NOMO-1 (cell line): ENCODE measurements at regions not wholly inside any gene's neighbourhood (a gene's known extent, or its start where the extent isn't known, plus 50 kb on each side); places are given as distances from the start of the nearest gene placed in this dataset.
"Not testable (repeated sequence)": the region's sequence is repeated elsewhere in the genome, so short reads cannot be mapped to it uniquely, and the experiment has no call there.

ENCODE experiments used
- DNase-seq, 2 experiments: peaks; one replicate each; lab custom pipeline; 2025; ENCODE audit not compliant: unreplicated experiment in 2 of 2; lab: John Stamatoyannopoulos, UW

DNA sequence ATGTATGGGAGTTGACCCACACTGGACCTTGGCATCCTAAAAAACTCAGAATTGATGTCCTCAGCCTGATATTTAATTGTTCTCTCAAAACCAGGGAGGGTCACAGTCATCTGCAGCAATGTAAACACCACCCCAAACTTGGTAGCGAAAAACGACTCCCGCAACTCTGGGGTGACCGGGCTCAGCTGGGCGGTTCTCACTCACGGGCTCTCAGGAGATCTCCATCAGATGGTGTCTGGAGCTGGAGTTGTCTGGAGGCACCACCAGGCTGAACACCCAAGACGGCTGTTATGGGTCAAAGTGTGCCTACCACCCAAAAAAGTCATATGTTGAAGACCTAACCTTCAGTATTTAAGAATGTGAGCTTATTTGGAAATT is 50.9 kb upstream of the NXT1 start:
- DNase-seq = no peak

- no peak for DNase-seq
Measured at GRCh38 chr20:23298926-23299672, 51.5 kb upstream of the NXT1 start.

- DNase-seq = no peak
Measured at GRCh38 chr20:23298155-23298554, 52.4 kb upstream of the NXT1 start.

- DNase-seq = no peak
Measured at GRCh38 chr20:23296841-23297701, 53.5 kb upstream of the NXT1 start.

DNA sequence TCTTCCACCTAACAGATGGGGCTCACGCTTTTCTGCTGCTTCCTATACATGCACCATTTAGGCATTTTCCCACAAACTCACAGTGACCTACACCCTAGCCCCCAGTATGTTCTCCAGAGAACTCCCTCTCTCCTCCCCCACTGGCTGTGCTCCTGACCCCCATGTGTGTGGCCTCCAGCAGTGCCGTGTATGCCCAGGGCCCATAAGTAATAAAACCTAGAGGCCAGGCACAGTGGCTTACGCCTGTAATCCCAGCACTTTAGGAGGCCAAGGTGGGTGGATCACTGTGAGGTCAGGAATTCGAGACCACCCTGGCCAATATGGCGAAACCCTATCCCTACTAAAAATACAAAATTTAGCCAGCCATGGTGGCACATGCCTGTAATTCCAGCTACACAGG is 54.7 kb upstream of the NXT1 start:
- no peak for DNase-seq

- DNase-seq = no peak
Measured at GRCh38 chr20:23294671-23295070, 55.9 kb upstream of the NXT1 start.

- DNase-seq = no peak
Measured at GRCh38 chr20:23294166-23294565, 56.4 kb upstream of the NXT1 start.

GRCh38 chr20:23293689-23294088 is 56.9 kb upstream of the NXT1 start:
- no peak for DNase-seq

DNA sequence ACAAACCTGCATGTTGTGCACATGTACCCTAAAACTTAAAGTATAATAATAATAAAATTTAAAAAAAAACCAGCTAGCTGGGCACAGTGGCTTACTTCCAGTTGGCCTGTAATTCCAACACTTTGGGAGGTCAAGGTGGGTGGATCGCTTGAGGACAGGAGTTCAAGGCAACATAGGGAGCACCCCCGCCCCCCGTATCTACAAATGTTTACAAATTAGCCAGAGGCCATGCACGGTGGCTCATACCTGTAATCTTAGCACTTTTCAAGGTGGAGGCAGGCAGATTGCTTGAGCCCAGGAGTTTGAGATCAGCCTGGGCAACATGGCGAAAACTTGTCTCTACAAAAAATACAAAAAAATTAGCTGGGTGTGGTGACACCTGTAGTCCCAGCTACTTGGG is 58.3 kb upstream of the NXT1 start:
- DNase-seq = not testable (repeated sequence)

DNA sequence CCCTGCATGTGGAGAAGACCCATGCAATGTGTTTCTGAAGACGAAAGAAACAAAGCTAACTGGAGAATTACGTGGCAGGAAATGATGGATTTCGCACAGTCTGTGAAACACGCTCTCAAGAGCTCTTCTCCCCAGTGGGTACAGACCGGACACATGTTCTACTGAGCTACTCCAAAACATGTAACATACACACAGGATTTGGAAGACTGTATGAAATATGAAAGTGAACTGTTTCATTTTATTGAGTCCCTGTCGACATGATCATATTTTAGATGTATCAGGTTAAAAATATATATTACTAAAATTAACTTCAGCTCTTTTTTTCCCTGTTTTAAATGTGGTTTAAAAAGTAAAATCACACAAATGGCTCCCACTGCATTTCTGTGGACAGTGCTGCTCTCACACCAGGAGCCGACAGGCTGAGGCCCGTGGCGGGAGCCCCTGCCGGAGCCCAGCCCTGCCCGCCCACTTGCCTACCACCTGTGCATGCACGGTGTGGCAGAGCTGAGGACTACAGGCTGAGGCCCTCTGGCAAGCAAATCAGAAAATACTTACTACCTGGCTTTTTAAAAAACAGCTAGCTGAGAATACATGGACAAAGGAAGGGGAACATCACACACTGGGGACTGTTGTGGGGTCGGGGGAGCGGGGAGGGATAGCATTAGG is 58.9 kb upstream of the NXT1 start:
- no peak for DNase-seq

- DNase-seq = no peak
Measured at GRCh38 chr20:23290761-23291574, 59.6 kb upstream of the NXT1 start.

GRCh38 chr20:23289724-23290395 is 60.7 kb upstream of the NXT1 start:
- no peak for DNase-seq

DNA sequence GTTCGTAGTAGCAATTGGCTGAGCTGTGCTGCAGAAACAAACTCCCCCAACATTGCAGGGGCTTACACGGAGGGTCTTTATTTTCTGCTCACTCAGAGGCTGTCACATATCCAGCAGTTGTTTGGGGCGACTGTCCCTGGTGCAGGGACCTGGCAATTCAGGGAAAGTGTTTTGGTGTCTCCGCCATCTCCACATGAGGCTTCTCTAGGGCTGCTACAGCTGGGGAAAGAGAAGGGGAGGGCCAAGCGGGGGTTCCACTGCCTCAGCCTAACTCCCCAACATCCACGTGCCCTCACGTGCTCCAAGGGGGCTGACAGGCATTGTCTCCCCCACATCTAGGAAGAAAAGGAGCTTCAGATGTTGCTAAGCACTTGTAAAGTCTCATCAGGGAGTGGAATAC is 61.3 kb upstream of the NXT1 start:
- no peak for DNase-seq

- DNase-seq = no peak
Measured at GRCh38 chr20:23287354-23288190, 63.0 kb upstream of the NXT1 start.

DNA sequence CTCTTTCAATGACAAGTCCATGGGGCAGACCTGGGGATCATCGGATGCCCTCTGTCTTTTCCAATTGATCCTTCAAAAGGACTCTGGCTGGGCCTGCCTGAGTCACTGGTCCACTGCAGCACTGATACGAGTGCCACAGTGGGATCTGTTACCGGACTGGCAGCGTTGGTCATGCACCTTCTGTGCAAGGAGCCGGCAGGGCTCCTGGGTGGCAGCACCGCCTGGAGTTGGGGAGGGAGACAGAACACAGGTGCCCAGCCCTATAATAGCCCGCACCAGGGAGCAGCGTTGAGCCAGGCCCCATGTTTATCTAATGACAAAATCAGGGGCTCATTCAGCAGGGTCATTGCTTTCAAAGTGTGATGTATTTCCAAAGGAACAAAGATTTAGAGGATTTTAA is 64.2 kb upstream of the NXT1 start:
- no peak for DNase-seq

- no peak for DNase-seq
Measured at GRCh38 chr20:23285536-23285935, 65.1 kb upstream of the NXT1 start.

DNA sequence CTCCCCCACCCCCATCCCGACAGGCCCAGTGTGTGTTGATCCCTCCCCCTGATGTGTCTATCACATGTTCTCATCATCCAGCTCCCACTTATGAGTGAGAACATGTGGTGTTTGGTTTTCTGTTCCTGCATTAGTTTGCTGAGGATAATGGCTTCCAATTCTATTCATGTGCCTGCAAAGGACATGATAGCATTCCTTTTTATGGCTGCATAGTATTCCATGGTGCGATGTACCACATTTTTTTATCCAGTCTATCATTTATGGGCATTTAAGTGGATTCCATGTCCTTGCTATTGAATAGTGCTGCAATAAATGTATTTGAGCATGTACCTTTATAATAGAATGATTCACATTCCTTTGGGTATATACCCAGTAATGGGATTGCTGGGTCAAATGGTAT is 66.6 kb upstream of the NXT1 start:
- DNase-seq = no peak

GRCh38 chr20:23283096-23283850 is 67.3 kb upstream of the NXT1 start:
- no peak for DNase-seq

- DNase-seq = no peak
Measured at GRCh38 chr20:23282546-23282945, 68.0 kb upstream of the NXT1 start.
